Thymus (tissue), 11 donors: ENCODE measurements at regions not wholly inside any gene's neighbourhood (a gene's known extent, or its start where the extent isn't known, plus 50 kb on each side); places are given as distances from the start of the nearest gene placed in this dataset.
"Not testable (repeated sequence)": the region's sequence is repeated elsewhere in the genome, so short reads cannot be mapped to it uniquely, and the experiment has no call there.

ENCODE experiments used
- DNase-seq, 9 donors: peaks; one replicate each; pipeline ENCODE4 v3.0.0-alpha.2; 2013; ENCODE audit warnings: low spot score in 9 of 9, low read depth in 6 of 9, missing footprints in 1 of 9
- H3K27ac ChIP-seq, 2 donors: one replicate each; pipeline ENCODE4 v1.5.1; 2013; ENCODE audit warnings: control low read depth in 1 of 2, low read depth in 1 of 2, low read length in 1 of 2, mild to moderate bottlenecking in 1 of 2, moderate library complexity in 1 of 2
- H3K27me3 ChIP-seq, 2 donors: one replicate each; pipeline ENCODE4 v1.5.1; 2013; ENCODE audit warnings: low read length in 1 of 2; ENCODE audit not compliant: control insufficient read depth in 2 of 2, insufficient read depth in 1 of 2
- H3K36me3 ChIP-seq, 2 donors: one replicate each; pipeline ENCODE4 v1.5.1; 2013; ENCODE audit warnings: low read length in 1 of 2, mild to moderate bottlenecking in 1 of 2, moderate library complexity in 1 of 2; ENCODE audit not compliant: control insufficient read depth in 2 of 2, insufficient read depth in 2 of 2
- H3K4me1 ChIP-seq, 2 donors: one replicate each; pipeline ENCODE4 v1.5.1; 2013; ENCODE audit warnings: low read length in 2 of 2; ENCODE audit not compliant: control insufficient read depth in 2 of 2, insufficient read depth in 2 of 2
- H3K4me3 ChIP-seq, 2 donors: one replicate each; pipeline ENCODE4 v1.5.1; 2013; ENCODE audit warnings: low read length in 2 of 2, control low read depth in 1 of 2, mild to moderate bottlenecking in 1 of 2
- H3K9me3 ChIP-seq, 2 donors: one replicate each; pipeline ENCODE4 v1.5.1; 2013; ENCODE audit warnings: low read length in 1 of 2, mild to moderate bottlenecking in 1 of 2; ENCODE audit not compliant: control insufficient read depth in 2 of 2, insufficient read depth in 1 of 2
- WGBS: extraction: QIAGEN DNeasy Blood & Tissue Kit; methylation state at CpG from one replicate; pipeline ENCODE4 v1.1.7; 2013; 5-methylcytosine and 5-hydroxymethylcytosine counted together
- donor health status: healthy.

DNA sequence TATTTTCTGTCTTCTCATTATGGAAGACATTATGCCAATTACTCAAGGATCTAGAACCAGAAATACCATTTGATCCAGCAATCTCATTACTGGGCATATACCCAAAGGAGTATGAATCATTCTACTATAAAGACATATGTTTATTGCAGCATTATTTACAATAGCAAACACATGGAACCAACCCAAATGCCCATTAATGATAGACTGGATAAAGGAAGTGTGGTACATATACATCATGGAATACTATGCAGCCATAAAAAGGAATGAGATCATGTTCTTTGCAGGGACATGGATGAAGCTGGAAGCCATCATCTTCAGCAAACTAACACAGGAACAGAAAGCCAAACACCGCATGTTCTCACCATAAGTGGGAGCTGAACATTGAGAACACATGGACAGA lies 161.8 kb upstream of the DAAM1 start:
- not testable (repeated sequence) for H3K27ac ChIP-seq, H3K27me3 ChIP-seq, H3K36me3 ChIP-seq, H3K4me1 ChIP-seq, H3K4me3 ChIP-seq, DNase-seq, H3K9me3 ChIP-seq
- 98% methylated on average over 1 of the region's 1 CpG for WGBS

DNA sequence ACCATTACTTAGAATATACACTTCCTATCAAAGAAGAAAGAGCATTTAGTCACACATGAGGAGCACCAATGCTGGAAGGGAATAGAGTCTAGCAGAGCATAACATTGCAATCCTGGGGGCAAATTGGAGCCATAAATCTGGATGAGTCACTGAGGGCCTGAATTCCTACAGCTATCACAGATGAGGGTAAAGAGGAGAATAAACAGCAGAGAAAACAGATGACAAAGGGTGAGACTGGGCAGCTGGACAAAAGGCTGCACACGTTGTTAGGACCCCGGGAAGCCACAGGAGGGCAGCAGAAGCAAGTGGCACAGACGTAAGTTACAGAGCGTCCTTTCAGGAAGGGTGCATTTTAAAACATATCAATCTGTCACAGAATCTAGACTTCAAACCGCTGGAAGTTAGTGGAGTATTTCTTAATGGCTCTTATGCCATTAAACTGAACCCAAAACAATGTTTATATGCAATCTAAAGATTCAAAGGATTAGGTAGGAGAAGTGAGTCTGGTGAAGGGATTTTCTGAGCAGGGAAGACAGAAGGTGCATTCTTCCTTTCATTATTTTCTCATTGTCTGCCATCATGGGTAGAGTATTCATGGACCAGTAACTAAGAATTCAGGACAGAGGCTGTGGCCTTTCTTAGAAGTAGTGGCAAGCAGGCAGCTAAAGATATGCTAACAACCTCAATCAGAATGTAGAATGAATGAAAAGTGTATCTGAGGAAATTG lies 159.8 kb upstream of the DAAM1 start:
- Histone ChIP-seq H3K9me3 (no peaks in the 10 kb centered on the region), H3K36me3 (no peaks in the 10 kb centered on the region), H3K4me3 (no peak overlapping the region), H3K27me3 (no peaks in the 10 kb centered on the region), H3K4me1 (no peaks in the 10 kb centered on the region), H3K27ac (no peak overlapping the region)
- DNase-seq: peak in 5 of 9 donors; percentile 8 to 38 (median 15)
- 6% methylated on average over 5 of the region's 5 CpGs for WGBS

DNA sequence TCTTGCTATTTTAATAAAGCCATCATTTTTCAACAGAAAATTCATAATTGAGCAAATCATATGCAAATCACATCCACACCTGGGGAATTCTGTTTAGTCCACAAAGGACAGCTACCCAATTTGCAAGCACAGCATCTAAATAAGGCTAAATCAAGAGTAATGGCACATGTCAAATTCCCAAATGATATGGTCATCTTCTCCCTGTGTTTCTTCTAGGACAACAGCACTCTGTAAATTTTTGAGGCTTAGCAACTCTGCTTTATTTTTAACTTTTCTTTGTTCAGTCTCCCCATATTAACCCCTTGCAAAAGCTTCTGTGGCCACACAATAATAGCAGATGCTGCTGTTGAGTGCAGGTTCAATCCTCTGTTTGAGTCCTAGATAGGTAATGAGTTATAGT lies 155.6 kb upstream of the DAAM1 start:
- Histone ChIP-seq H3K36me3 (no peaks in the 10 kb centered on the region), H3K9me3 (no peaks in the 10 kb centered on the region), H3K4me3 (no peak overlapping the region)

DNA sequence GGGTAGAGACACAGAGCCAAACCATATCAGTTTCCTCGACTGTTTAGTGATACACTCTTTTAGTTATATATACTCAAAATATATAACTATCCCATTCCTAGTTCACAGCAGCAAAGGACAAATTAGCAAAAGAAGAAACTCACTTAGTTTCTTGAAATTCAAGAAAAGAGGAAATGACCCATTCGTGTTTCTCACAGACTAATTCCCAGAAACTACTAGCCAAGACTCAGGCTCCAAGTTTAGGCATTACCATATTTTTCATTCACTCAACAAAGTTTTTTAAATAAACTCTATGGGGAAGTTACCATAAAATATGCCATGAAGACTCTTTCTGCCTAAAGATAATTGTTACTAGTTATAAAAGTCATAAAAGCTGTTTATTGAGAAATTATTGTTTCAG lies 152.3 kb upstream of the DAAM1 start:
- 65% methylated on average over 2 of the region's 2 CpGs for WGBS
- no peak overlapping the region for H3K27ac ChIP-seq
- H3K36me3 ChIP-seq: no peaks in the 10 kb centered on the region
- H3K9me3 ChIP-seq: no peaks in the 10 kb centered on the region
- H3K4me1 ChIP-seq: no peaks in the 10 kb centered on the region
- no peak for DNase-seq
- H3K27me3 ChIP-seq: no peaks in the 10 kb centered on the region
- H3K4me3 ChIP-seq: no peak overlapping the region

More for the DNA sequence above, 155.6 kb upstream of the DAAM1 start:
- Histone ChIP-seq H3K27ac (no peak overlapping the region), H3K4me1 (no peaks in the 10 kb centered on the region), H3K27me3 (no peaks in the 10 kb centered on the region)
- DNase-seq: no peak

DNA sequence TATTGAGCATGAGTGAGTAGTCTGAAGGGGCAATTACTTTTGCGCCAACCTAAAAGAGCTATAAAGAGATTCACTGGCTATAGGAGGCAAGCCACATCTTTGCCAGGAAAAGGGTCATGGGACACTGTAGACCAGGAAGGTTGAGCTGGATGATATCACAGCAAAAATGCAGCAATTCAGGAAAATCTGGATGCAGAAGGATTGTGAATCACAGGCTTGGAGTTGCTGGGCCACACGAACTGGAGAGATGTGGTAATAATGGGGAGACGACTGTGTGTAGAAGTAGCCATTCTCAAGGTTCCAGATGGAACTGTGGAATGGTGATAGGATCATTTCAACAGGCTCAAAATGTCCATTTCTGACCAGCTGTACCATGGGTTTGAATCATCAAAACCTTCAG lies 151.4 kb upstream of the DAAM1 start:
- Histone ChIP-seq H3K27ac (no peak overlapping the region), H3K27me3 (no peaks in the 10 kb centered on the region), H3K9me3 (no peaks in the 10 kb centered on the region), H3K4me3 (no peak overlapping the region), H3K36me3 (no peaks in the 10 kb centered on the region), H3K4me1 (no peaks in the 10 kb centered on the region)
- no peak for DNase-seq
- WGBS: 96% methylated on average over 3 of the region's 3 CpGs

DNA sequence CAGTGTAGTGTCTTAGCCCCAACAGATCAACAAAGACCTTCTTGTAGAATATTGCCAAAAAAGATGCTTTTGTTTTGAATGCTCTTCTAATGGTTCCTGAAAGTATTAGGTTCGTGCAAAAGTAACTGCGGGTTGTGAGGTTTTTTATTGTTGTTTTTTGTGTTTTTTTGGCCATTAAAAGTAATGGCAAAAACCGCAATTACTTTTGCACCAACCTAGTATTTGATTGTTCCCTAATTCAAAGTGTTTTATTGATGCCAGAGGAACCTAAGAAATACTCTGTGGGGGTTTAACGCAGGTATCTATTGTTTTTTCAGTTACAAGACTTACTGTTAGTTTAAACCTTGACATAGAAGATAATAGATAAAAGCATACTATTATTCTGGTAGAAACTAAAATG lies 150.8 kb upstream of the DAAM1 start:
- no peaks in the 10 kb centered on the region for H3K36me3 ChIP-seq
- H3K27me3 ChIP-seq: no peaks in the 10 kb centered on the region
- no peaks in the 10 kb centered on the region for H3K9me3 ChIP-seq
- no peak overlapping the region for H3K4me3 ChIP-seq
- 95% methylated on average over 4 of the region's 4 CpGs for WGBS
- no peak overlapping the region for H3K27ac ChIP-seq
- no peaks in the 10 kb centered on the region for H3K4me1 ChIP-seq
- no peak for DNase-seq

DNA sequence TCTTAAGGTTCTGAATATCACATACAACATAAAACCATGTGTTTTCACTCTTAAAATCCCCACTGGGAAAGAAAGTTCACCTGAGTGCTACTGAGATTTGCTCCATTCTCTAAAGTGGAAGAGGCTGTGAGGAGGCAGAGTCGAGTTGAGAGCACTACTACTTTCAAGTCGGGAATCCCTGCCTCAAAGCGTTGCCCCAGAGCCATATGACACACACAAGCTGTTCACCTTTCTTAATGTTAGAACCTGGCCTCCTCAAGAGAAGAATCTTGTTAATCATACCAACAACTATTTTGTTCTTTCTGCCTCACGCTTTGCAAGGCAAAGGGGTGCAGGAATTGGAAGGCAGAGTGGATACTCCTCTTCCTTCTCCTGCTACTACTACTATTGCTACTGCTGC lies 149.7 kb upstream of the DAAM1 start:
- Histone ChIP-seq H3K27me3 (no peaks in the 10 kb centered on the region), H3K36me3 (no peaks in the 10 kb centered on the region), H3K27ac (no peak overlapping the region), H3K4me1 (no peaks in the 10 kb centered on the region), H3K4me3 (no peak overlapping the region), H3K9me3 (no peaks in the 10 kb centered on the region)
- DNase-seq: no peak
- WGBS: 99% methylated on average over 4 of the region's 4 CpGs

DNA sequence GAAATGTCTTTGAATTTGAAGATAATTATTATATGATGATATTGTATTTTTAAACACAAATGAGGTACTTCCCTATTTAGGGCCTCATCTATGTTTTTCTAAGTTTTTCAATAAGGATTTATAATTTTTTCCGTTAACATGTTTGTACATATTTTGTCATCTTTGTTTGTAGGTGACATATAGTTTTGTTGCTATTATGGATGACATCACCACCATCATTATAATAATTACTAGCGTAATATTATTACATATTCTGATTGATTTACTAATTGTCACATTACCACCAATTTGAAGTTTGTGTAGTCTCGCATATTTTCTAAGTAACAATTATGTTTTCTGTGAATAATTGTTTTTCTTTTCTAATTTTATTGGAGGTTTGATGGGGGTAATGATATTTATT lies 147.2 kb upstream of the DAAM1 start:
- Histone ChIP-seq H3K4me1 (no peaks in the 10 kb centered on the region), H3K27ac (no peak overlapping the region), H3K27me3 (no peaks in the 10 kb centered on the region), H3K9me3 (no peaks in the 10 kb centered on the region), H3K4me3 (no peak overlapping the region), H3K36me3 (no peaks in the 10 kb centered on the region)
- 97% methylated on average over 3 of the region's 3 CpGs for WGBS
- no peak for DNase-seq

DNA sequence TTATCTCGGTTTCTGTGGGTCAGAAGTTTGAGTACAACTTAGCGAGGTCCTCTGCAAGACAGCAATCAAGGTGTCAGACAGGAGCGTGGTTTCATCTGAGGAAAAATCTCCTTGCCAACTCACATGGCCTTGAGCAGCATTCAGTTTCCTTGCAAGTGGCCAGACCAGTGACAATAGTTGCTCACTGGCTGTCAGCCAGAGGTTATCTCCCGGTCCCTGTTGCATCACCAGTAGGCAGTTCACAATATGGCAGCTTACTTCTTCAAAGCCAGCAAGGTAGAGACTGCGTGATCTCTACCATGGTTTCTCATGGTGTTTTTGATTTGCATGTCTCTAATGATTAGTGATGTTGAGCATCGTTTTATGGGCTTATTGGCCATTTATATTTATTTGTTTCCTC lies 143.8 kb upstream of the DAAM1 start:
- 96% methylated on average over 6 of the region's 6 CpGs for WGBS
- no peak overlapping the region for H3K27ac ChIP-seq
- H3K36me3 ChIP-seq: no peaks in the 10 kb centered on the region
- no peak for DNase-seq
- H3K27me3 ChIP-seq: no peaks in the 10 kb centered on the region
- no peaks in the 10 kb centered on the region for H3K4me1 ChIP-seq
- no peak overlapping the region for H3K4me3 ChIP-seq
- no peaks in the 10 kb centered on the region for H3K9me3 ChIP-seq

DNA sequence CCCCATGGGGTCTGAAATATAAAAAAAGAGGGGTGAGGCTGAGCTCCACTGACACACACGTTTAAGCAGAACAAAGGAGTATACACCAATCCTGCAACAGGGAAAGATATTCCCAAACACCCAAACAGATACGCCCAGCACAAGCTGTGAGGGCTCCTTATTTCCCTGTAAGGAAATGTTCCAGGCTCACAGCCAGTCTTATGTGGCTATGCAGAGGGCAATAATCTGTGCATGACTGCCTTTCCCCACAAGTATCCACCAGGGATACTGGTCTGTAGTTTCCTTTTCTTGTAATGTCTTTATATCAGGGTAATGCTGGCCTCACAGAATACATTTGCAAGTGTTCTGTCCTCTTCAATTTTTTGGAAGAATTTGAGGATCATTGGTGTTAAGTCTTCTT lies 141.7 kb upstream of the DAAM1 start:
- no peak for DNase-seq
- 94% methylated on average over 2 of the region's 2 CpGs for WGBS

More for the DNA sequence above, 141.7 kb upstream of the DAAM1 start:
- H3K27me3 ChIP-seq: no peaks in the 10 kb centered on the region
- H3K36me3 ChIP-seq: no peaks in the 10 kb centered on the region
- no peaks in the 10 kb centered on the region for H3K4me1 ChIP-seq
- no peak overlapping the region for H3K27ac ChIP-seq
- no peaks in the 10 kb centered on the region for H3K9me3 ChIP-seq
- no peak overlapping the region for H3K4me3 ChIP-seq
